Stomach (tissue), 8 donors: ENCODE measurements at regions not wholly inside any gene's neighbourhood (a gene's known extent, or its start where the extent isn't known, plus 50 kb on each side); places are given as distances from the start of the nearest gene placed in this dataset.

Experiments
- DNase-seq, 2 donors: peaks; one replicate each; pipeline versions ENCODE4 v3.0.0 to v3.0.0-alpha.2; 2013 to 2019
- H3K27ac ChIP-seq, 5 donors: fragments of 200-600 bp in 4 of 5; sonication (generic) in 4 of 5; one replicate each; pipeline ENCODE4 v1.5.1; 2013 to 2019; ENCODE audit warnings: mild to moderate bottlenecking in 1 of 5, moderate library complexity in 1 of 5
- H3K27me3 ChIP-seq, 3 donors: fragments of 200-600 bp; sonication (generic); one replicate each; pipeline ENCODE4 v1.5.1; 2017 to 2019; ENCODE audit warnings: mixed run types in 1 of 3
- H3K36me3 ChIP-seq, 4 donors: fragments of 200-600 bp; sonication (generic); 1 replicate in 3 of 4; 2 replicates in 1 of 4; pipeline ENCODE4 v1.5.1; 2016 to 2019
- H3K4me1 ChIP-seq, 4 donors: fragments of 200-600 bp; sonication (generic); one replicate each; pipeline ENCODE4 v1.5.1; 2016 to 2019
- H3K4me3 ChIP-seq, 4 donors: fragments of 200-600 bp; sonication (generic) in 3 of 4; one replicate each; pipeline ENCODE4 v1.5.1; 2016 to 2019; ENCODE audit warnings: mild to moderate bottlenecking in 1 of 4
- H3K9me3 ChIP-seq, 4 donors: fragments of 200-600 bp; sonication (generic); one replicate each; pipeline ENCODE4 v1.5.1; 2016 to 2019
- EP300 ChIP-seq: sonication (generic); formaldehyde crosslinking; IDR thresholded peaks from one replicate; pipeline ENCODE4 v1.6.1; 2017; ENCODE audit warnings: antibody characterized with exemption
- POLR2A ChIP-seq, 4 donors: fragments of 450-650 bp; IDR thresholded peaks; one replicate each; pipeline ENCODE4 v1.6.1; 2016; ENCODE audit warnings: antibody characterized with exemption in 4 of 4, control low read depth in 2 of 4, mild to moderate bottlenecking in 1 of 4, moderate library complexity in 1 of 4
- POLR2AphosphoS5 ChIP-seq, 3 donors: sonication (generic); formaldehyde crosslinking; IDR thresholded peaks; one replicate each; pipeline ENCODE4 v1.6.1; 2016; ENCODE audit warnings: antibody characterized with exemption in 3 of 3
- WGBS, 5 donors: extraction: QIAGEN DNeasy Blood & Tissue Kit in 3 of 5; methylation state at CpG; one replicate each; pipeline versions ENCODE4 v1.1.5 to v1.1.7; 2013 to 2018; 5-methylcytosine and 5-hydroxymethylcytosine counted together
- intact Hi-C: fragments of 100-400 bp; cut with DNase I; formaldehyde crosslinking; loops from one replicate; pipeline ENCODE4 v1.15.1; 2023; ENCODE audit warnings: low total_unique reads
- TF ChIP-seq, protein P1 (sequence below), 7 experiments: fragments of 450-650 bp in 4 of 7; fragments of 200-600 bp in 3 of 7; sonication (generic) in 3 of 7; IDR thresholded peaks; one replicate each; pipeline ENCODE4 v1.5.1; 2016 to 2019; ENCODE audit warnings: antibody characterized with exemption in 7 of 7, control low read depth in 2 of 7, mild to moderate bottlenecking in 1 of 7
- donor health status: healthy with polysubstance abuse.
- donor health status: Bipolar disorder and iron deficiency.
- donor health status: healthy.

DNA sequence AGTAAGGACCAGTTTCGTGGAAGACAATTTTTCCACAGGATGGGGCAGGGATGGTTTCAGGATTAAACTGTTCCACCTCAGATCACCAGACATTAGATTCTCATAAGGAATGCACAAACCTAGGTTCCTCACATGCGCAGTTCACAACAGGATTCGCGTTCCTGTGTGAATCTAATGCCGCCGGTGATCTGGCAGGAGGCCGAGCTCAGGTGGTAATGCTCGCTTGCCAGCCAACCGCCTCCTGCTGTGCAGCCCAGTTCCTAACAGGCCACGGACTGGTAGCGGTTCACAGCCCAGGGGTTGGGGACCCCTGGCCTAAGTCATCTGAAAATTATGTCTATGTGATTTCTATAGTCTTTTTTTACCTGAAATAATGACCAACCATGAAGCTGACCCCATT is 217.5 kb downstream of the TMEM200A start:
- intact Hi-C loops = no loop called here
- DNase-seq = no peak
- TF ChIP-seq POLR2AphosphoS5 (IDR thresholded peaks at IDR 0.05) (no peak), EP300 (no peak), POLR2A (IDR thresholded peaks at IDR 0.05) (no peak)
- TF ChIP-seq, protein P1, sequence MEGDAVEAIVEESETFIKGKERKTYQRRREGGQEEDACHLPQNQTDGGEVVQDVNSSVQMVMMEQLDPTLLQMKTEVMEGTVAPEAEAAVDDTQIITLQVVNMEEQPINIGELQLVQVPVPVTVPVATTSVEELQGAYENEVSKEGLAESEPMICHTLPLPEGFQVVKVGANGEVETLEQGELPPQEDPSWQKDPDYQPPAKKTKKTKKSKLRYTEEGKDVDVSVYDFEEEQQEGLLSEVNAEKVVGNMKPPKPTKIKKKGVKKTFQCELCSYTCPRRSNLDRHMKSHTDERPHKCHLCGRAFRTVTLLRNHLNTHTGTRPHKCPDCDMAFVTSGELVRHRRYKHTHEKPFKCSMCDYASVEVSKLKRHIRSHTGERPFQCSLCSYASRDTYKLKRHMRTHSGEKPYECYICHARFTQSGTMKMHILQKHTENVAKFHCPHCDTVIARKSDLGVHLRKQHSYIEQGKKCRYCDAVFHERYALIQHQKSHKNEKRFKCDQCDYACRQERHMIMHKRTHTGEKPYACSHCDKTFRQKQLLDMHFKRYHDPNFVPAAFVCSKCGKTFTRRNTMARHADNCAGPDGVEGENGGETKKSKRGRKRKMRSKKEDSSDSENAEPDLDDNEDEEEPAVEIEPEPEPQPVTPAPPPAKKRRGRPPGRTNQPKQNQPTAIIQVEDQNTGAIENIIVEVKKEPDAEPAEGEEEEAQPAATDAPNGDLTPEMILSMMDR (IDR thresholded peaks at IDR 0.05) = no peak
- WGBS, 5 donors = 77 to 87% (median 84%) methylated on average over 10 to 11 of the region's 11 CpGs
- Histone ChIP-seq H3K36me3 (no peaks in the 10 kb centered on the region), H3K9me3 (no peaks in the 10 kb centered on the region), H3K4me3 (no peak overlapping the region), H3K27ac (no peak overlapping the region), H3K27me3 (no peaks in the 10 kb centered on the region), H3K4me1 (no peaks in the 10 kb centered on the region)

DNA sequence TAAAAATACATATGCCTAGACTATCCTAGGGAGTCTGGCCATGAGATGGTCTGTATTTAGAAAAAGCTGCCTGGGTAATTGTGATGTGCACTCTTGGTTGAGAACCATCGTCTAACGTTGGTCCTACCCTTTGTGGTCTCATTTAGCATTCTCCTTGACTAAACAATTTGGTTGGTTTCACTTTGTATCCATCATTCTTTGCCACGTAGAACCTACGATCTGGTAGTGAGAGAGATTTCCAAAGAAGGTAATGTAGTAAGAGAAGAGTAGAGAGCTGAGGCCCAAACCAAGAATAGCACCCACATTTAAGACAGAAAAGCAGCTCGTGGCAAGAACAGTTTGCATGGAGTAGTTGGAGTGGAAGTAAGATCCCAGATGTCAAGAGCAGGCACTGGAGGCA is 219.8 kb downstream of the TMEM200A start:
- TF ChIP-seq EP300 (no peak), POLR2AphosphoS5 (IDR thresholded peaks at IDR 0.05) (no peak), POLR2A (IDR thresholded peaks at IDR 0.05) (no peak)
- TF ChIP-seq, protein P1 (IDR thresholded peaks at IDR 0.05) = no peak
- intact Hi-C loops = no loop called here
- WGBS, 5 donors = 62 to 79% (median 65%) methylated on average over 5 of the region's 5 CpGs

DNA sequence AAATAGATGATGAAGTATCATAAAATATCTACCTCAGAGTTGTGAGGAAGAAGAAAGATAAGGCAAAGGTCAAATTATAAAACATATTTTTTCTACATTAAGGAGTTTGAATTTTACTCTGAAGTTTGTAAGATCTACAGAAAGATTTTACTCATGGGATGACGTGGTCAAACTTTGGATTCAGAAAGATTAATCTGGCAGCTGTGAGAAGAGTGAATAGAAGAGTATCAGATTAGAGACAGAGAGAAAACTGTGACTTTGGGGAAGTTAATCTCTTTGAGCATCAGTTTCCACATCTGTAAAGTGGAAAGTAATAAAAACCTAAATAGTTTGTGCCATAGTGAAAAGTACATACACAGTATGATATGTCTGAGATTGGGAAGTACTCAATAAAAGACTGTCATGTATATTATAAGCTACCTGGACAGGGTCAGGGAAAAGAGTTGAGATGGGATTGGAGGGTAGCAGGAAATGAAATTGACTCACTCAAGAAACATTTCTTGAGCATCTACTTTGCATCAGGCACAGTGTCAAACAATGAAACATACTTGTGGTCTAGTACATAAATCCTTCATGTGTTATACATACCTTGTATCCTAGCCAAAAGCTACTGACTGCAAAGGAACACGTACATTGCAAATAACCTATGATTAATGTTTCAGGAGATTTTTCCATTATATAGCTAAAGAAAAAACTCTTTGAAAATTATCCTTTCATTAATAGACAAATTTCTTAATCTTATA is 222.1 kb downstream of the TMEM200A start:
- Histone ChIP-seq H3K27ac (no peak overlapping the region), H3K4me3 (no peak overlapping the region), H3K36me3 (no peaks in the 10 kb centered on the region), H3K27me3 (no peaks in the 10 kb centered on the region), H3K9me3 (peaks cover 0 to 11% (median 5%) of the 10 kb centered on the region in 4 donors), H3K4me1 (no peaks in the 10 kb centered on the region)
- 55 to 65% (median 57%) methylated on average over 2 of the region's 2 CpGs for WGBS, 5 donors
- no peak for TF ChIP-seq POLR2A (IDR thresholded peaks at IDR 0.05)
- no peak for TF ChIP-seq EP300
- TF ChIP-seq, protein P1 (IDR thresholded peaks at IDR 0.05) = no peak
- TF ChIP-seq POLR2AphosphoS5 (IDR thresholded peaks at IDR 0.05) = no peak
- intact Hi-C loops = no loop called here
- no peak for DNase-seq

More for the DNA sequence above, 219.8 kb downstream of the TMEM200A start:
- no peak for DNase-seq
- Histone ChIP-seq H3K4me1 (no peaks in the 10 kb centered on the region), H3K27ac (no peak overlapping the region), H3K9me3 (no peaks in the 10 kb centered on the region), H3K4me3 (no peak overlapping the region), H3K36me3 (no peaks in the 10 kb centered on the region), H3K27me3 (no peaks in the 10 kb centered on the region)

DNA sequence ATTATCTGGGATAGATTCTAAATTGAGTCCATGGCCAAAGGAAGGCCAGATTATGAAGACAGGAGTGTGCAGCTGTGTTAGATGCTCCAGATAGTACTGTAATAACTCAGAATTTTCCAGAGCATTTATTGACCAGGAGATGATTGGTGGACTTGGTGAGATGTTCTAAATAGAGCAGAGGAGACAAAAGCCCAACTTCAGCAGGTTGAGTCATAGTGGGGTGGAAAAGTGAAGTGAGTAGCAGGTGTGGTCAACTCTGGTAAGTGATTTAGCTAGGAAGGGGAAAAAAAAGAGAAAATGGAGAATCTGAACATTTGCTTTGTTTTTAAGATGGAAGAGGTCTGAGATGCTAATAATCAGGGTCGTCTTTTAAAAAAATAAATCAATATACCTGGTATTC is 227.4 kb downstream of the TMEM200A start:
- no peak for DNase-seq
- intact Hi-C loops = no loop called here
- Histone ChIP-seq H3K4me3 (no peak overlapping the region), H3K27ac (no peak overlapping the region), H3K27me3 (no peaks in the 10 kb centered on the region), H3K4me1 (no peaks in the 10 kb centered on the region), H3K9me3 (peaks cover 0 to 11% (median 5%) of the 10 kb centered on the region in 4 donors), H3K36me3 (no peaks in the 10 kb centered on the region)
- WGBS, 5 donors = 80 to 89% (median 83%) methylated on average over 1 of the region's 1 CpG
- TF ChIP-seq POLR2AphosphoS5 (IDR thresholded peaks at IDR 0.05) (no peak), POLR2A (IDR thresholded peaks at IDR 0.05) (no peak), EP300 (no peak)
- TF ChIP-seq, protein P1 (IDR thresholded peaks at IDR 0.05) = no peak
